ENCODE measurements at regions not wholly inside any gene's neighbourhood (a gene's known extent, or its start where the extent isn't known, plus 50 kb on each side); places are given as distances from the start of the nearest gene placed in this dataset.
"Not testable (repeated sequence)": the region's sequence is repeated elsewhere in the genome, so short reads cannot be mapped to it uniquely, and the experiment has no call there.

- not testable (repeated sequence) for ATAC-seq
These were observed 63.9 kb upstream of the SMURF2 start for GRCh38 chr17:64726025-64726424.

GRCh38 chr17:64724246-64724645 lies 62.1 kb upstream of the SMURF2 start:
- not testable (repeated sequence) for H4K20me1 ChIP-seq (replicated peaks; ENCODE audit: insufficient read depth); DNase-seq (ENCODE audit: low spot score); H3K9me3 Mint-ChIP-seq; H3K27me3 Mint-ChIP-seq (ENCODE audit: insufficient read depth, low read depth, poor library complexity); H3K79me2 ChIP-seq (replicated peaks; ENCODE audit: insufficient read depth); H3K36me3 Mint-ChIP-seq (ENCODE audit: low read depth); H3K27ac ChIP-seq (ENCODE audit: low read depth); H3K4me2 ChIP-seq; H3F3A ChIP-seq (replicated peaks; ENCODE audit: low read depth); H3K36me3 ChIP-seq (ENCODE audit: insufficient read depth); H3K4me3 ChIP-seq; ATAC-seq; H3K9me2 ChIP-seq (ENCODE audit: insufficient read depth); H3K4me1 Mint-ChIP-seq; H3K4me3 Mint-ChIP-seq; H3K4me1 ChIP-seq (ENCODE audit: insufficient read depth); H3K27me3 ChIP-seq (ENCODE audit: insufficient read depth); H3K27ac Mint-ChIP-seq
- 0 out of 2 replicates have a peak overlapping the region, but pooled peaks have one; percentile 52 for H2AFZ ChIP-seq

More at GRCh38 chr17:64726025-64726424, 63.9 kb upstream of the SMURF2 start:
- H3K4me1 Mint-ChIP-seq; H3K4me2 ChIP-seq; H3K79me2 ChIP-seq (replicated peaks; ENCODE audit: insufficient read depth); H3K27me3 ChIP-seq (ENCODE audit: insufficient read depth); H3K9me2 ChIP-seq (ENCODE audit: insufficient read depth); H3K36me3 Mint-ChIP-seq (ENCODE audit: low read depth); H3F3A ChIP-seq (replicated peaks; ENCODE audit: low read depth); H3K4me1 ChIP-seq (ENCODE audit: insufficient read depth); H3K27ac ChIP-seq (ENCODE audit: low read depth); H3K27ac Mint-ChIP-seq; H3K9me3 Mint-ChIP-seq; DNase-seq (ENCODE audit: low spot score); H3K4me3 ChIP-seq; H3K27me3 Mint-ChIP-seq (ENCODE audit: insufficient read depth, low read depth, poor library complexity); H3K36me3 ChIP-seq (ENCODE audit: insufficient read depth); H3K4me3 Mint-ChIP-seq; H2AFZ ChIP-seq; H4K20me1 ChIP-seq (replicated peaks; ENCODE audit: insufficient read depth): not testable (repeated sequence)

GRCh38 chr17:64723781-64724180 lies 61.7 kb upstream of the SMURF2 start:
- H3K27ac ChIP-seq (ENCODE audit: low read depth) = no peak overlapping the region
- no peaks in the 10 kb centered on the region for H3K9me3 Mint-ChIP-seq
- no peak for ATAC-seq
- TF ChIP-seq, protein P1, sequence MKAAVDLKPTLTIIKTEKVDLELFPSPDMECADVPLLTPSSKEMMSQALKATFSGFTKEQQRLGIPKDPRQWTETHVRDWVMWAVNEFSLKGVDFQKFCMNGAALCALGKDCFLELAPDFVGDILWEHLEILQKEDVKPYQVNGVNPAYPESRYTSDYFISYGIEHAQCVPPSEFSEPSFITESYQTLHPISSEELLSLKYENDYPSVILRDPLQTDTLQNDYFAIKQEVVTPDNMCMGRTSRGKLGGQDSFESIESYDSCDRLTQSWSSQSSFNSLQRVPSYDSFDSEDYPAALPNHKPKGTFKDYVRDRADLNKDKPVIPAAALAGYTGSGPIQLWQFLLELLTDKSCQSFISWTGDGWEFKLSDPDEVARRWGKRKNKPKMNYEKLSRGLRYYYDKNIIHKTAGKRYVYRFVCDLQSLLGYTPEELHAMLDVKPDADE (IDR thresholded peaks at IDR 0.05) = no peak
- no peak for TF ChIP-seq REST (IDR thresholded peaks at IDR 0.05; ENCODE audit: unreplicated experiment)
- no peak for TF ChIP-seq ZNF331 (CRISPR knock-in tag; IDR thresholded peaks at IDR 0.05; ENCODE audit: low read depth)
- TF ChIP-seq STAT1 (IDR thresholded peaks at IDR 0.05; ENCODE audit: unreplicated experiment) = no peak
- no peak for TF ChIP-seq JUNB (IDR thresholded peaks at IDR 0.05; ENCODE audit: unreplicated experiment)
- TF ChIP-seq ZNF462 (CRISPR knock-in tag; IDR thresholded peaks at IDR 0.05) = no peak
- no peak for TF ChIP-seq ZNF114 (CRISPR knock-in tag; IDR thresholded peaks at IDR 0.05)

More at GRCh38 chr17:64723781-64724180, 61.7 kb upstream of the SMURF2 start:
- no peaks in the 10 kb centered on the region for H3F3A ChIP-seq (replicated peaks; ENCODE audit: low read depth)
- H3K27me3 ChIP-seq (ENCODE audit: insufficient read depth) = no peaks in the 10 kb centered on the region
- H3K36me3 ChIP-seq (ENCODE audit: insufficient read depth) = no peaks in the 10 kb centered on the region
- no peak overlapping the region for H2AFZ ChIP-seq
- H3K4me3 ChIP-seq = no peak overlapping the region
- DNase-seq (ENCODE audit: low spot score) = no peak
- Mint-ChIP-seq H3K27me3 (ENCODE audit: insufficient read depth, low read depth, poor library complexity) (no peaks in the 10 kb centered on the region), H3K4me3 (no peak overlapping the region), H3K4me1 (no peaks in the 10 kb centered on the region), H3K36me3 (ENCODE audit: low read depth) (no peaks in the 10 kb centered on the region), H3K27ac (no peak overlapping the region)
- H4K20me1 ChIP-seq (replicated peaks; ENCODE audit: insufficient read depth) = no peaks in the 10 kb centered on the region
- no peak overlapping the region for H3K4me2 ChIP-seq
- H3K9me2 ChIP-seq (ENCODE audit: insufficient read depth) = no peaks in the 10 kb centered on the region
- H3K79me2 ChIP-seq (replicated peaks; ENCODE audit: insufficient read depth) = no peaks in the 10 kb centered on the region
- no peaks in the 10 kb centered on the region for H3K4me1 ChIP-seq (ENCODE audit: insufficient read depth)

Data from GM23338 (cell line).